H1 (cell line): ENCODE measurements at regions not wholly inside any gene's neighbourhood (a gene's known extent, or its start where the extent isn't known, plus 50 kb on each side); places are given as distances from the start of the nearest gene placed in this dataset.

ENCODE experiments used
- E2F6 ChIP-seq: IDR thresholded peaks from 2 replicates; pipeline ENCODE4 v1.6.1; 2012; ENCODE audit warnings: inconsistent platforms
- KDM5A ChIP-seq: fragments of 200-600 bp; IDR thresholded peaks from 2 replicates; pipeline ENCODE4 v1.7.1; 2012; ENCODE audit warnings: mild to moderate bottlenecking, low read length, inconsistent platforms, mixed read lengths
- RFX5 ChIP-seq: IDR thresholded peaks from 2 replicates; pipeline ENCODE4 v1.6.1; 2011; ENCODE audit warnings: low read depth, low read length, improper control_type of control experiment, borderline replicate concordance
- RNF2 ChIP-seq: fragments of 200-900, 300-1000 bp; sonication (generic); IDR thresholded peaks from 2 replicates; pipeline ENCODE4 v1.7.1; 2016; ENCODE audit warnings: borderline replicate concordance, low read depth, mild to moderate bottlenecking, antibody characterized with exemption, low read length; ENCODE audit not compliant: poor library complexity, severe bottlenecking; ENCODE audit errors: missing control alignments
- TAF7 ChIP-seq: optimal IDR thresholded peaks from 2 replicates; pipeline ENCODE3; 2011; ENCODE audit warnings: low read depth, mild to moderate bottlenecking, inconsistent platforms, low read length, moderate library complexity, borderline replicate concordance

GRCh38 chr11:128389461-128389976 is 197.8 kb downstream of the ETS1 start (continued):
- TF ChIP-seq RNF2 (no peak), RFX5 (no peak), E2F6 (no peak), TAF7 (no peak), KDM5A (no peak)
- TF ChIP-seq, all 59 proteins: peak for 0
